Mesenchymal stem cell (in vitro differentiated cells and primary cell): ENCODE measurements at regions not wholly inside any gene's neighbourhood (a gene's known extent, or its start where the extent isn't known, plus 50 kb on each side); places are given as distances from the start of the nearest gene placed in this dataset.

Experiments used
- DNase-seq: peaks from one replicate; pipeline ENCODE4 v3.0.0-alpha.2; 2013
- H2AFZ ChIP-seq: one replicate; pipeline ENCODE4 v1.6.1; 2013; ENCODE audit warnings: low read depth, mild to moderate bottlenecking, control low read depth, inconsistent platforms, low read length, moderate library complexity
- H2AK5ac ChIP-seq: 2 replicates; pipeline ENCODE4 v1.6.1; 2013; ENCODE audit warnings: low read length, moderate library complexity, mild to moderate bottlenecking, inconsistent platforms; ENCODE audit not compliant: severe bottlenecking
- H2BK120ac ChIP-seq: one replicate; pipeline ENCODE4 v1.6.1; 2013; ENCODE audit warnings: low read depth, mild to moderate bottlenecking, inconsistent platforms, low read length, moderate library complexity
- H2BK12ac ChIP-seq, 2 experiments: one replicate each; pipeline ENCODE4 v1.6.1; 2013; ENCODE audit warnings: inconsistent platforms in 2 of 2, low read length in 2 of 2, mild to moderate bottlenecking in 2 of 2, moderate library complexity in 2 of 2, control low read depth in 1 of 2
- H2BK15ac ChIP-seq: one replicate; pipeline ENCODE4 v1.6.1; 2013; ENCODE audit warnings: mild to moderate bottlenecking, low read depth, inconsistent platforms; ENCODE audit not compliant: poor library complexity, severe bottlenecking
- H2BK5ac ChIP-seq: 2 replicates; pipeline ENCODE4 v1.6.1; 2013; ENCODE audit warnings: low read depth, mild to moderate bottlenecking, low read length, control low read depth, inconsistent platforms; ENCODE audit not compliant: poor library complexity, severe bottlenecking
- H3K14ac ChIP-seq, 2 experiments: one replicate each; pipeline ENCODE4 v1.6.1; 2013; ENCODE audit warnings: inconsistent platforms in 2 of 2, low read length in 2 of 2, control low read depth in 1 of 2, mild to moderate bottlenecking in 1 of 2, moderate library complexity in 1 of 2
- H3K18ac ChIP-seq, 2 experiments: one replicate each; pipeline ENCODE4 v1.6.1; 2013; ENCODE audit warnings: inconsistent platforms in 2 of 2, low read length in 2 of 2, control low read depth in 1 of 2, low read depth in 1 of 2, mild to moderate bottlenecking in 1 of 2
- H3K23ac ChIP-seq, 2 experiments: one replicate each; pipeline ENCODE4 v1.6.1; 2013; ENCODE audit warnings: inconsistent platforms in 2 of 2, low read length in 2 of 2, mild to moderate bottlenecking in 2 of 2, moderate library complexity in 2 of 2, control low read depth in 1 of 2
- H3K27ac ChIP-seq: 2 replicates; pipeline ENCODE4 v1.5.1; 2013; ENCODE audit warnings: mild to moderate bottlenecking, moderate library complexity, low read length, control low read depth, inconsistent platforms; ENCODE audit not compliant: poor library complexity, severe bottlenecking
- H3K27me3 ChIP-seq, 2 experiments: 2 replicates each; pipeline versions ENCODE4 v1.6.1 to v1.7.0; 2013; ENCODE audit warnings: low read length in 2 of 2, mild to moderate bottlenecking in 2 of 2, moderate library complexity in 2 of 2, control low read depth in 1 of 2, inconsistent platforms in 1 of 2; ENCODE audit not compliant: control insufficient read depth in 1 of 2, insufficient read depth in 1 of 2
- H3K36me3 ChIP-seq, 2 experiments: 2 replicates each; pipeline versions ENCODE4 v1.6.1 to v1.7.0; 2013; ENCODE audit warnings: low read length in 2 of 2, control low read depth in 1 of 2, inconsistent platforms in 1 of 2, low read depth in 1 of 2, mild to moderate bottlenecking in 1 of 2; ENCODE audit not compliant: insufficient read depth in 2 of 2, control insufficient read depth in 1 of 2
- H3K4ac ChIP-seq, 2 experiments: one replicate each; pipeline ENCODE4 v1.6.1; 2013; ENCODE audit warnings: inconsistent platforms in 2 of 2, low read length in 2 of 2, mild to moderate bottlenecking in 2 of 2, moderate library complexity in 2 of 2, control low read depth in 1 of 2, low read depth in 1 of 2
- H3K4me1 ChIP-seq: 2 replicates; pipeline ENCODE4 v1.6.1; 2013; ENCODE audit warnings: low read depth, low read length, control low read depth; ENCODE audit not compliant: control insufficient read depth, insufficient read depth
- H3K4me2 ChIP-seq: 2 replicates; pipeline ENCODE4 v1.6.1; 2013; ENCODE audit warnings: low read length, mild to moderate bottlenecking, inconsistent platforms; ENCODE audit not compliant: poor library complexity, severe bottlenecking
- H3K4me3 ChIP-seq, 2 experiments: 2 replicates each; pipeline versions ENCODE4 v1.5.1 to v1.7.0; 2013; ENCODE audit warnings: low read length in 2 of 2, mild to moderate bottlenecking in 2 of 2, control low read depth in 1 of 2, low read depth in 1 of 2; ENCODE audit not compliant: insufficient read depth in 1 of 2
- H3K79me1 ChIP-seq: replicated peaks from 2 replicates; pipeline ENCODE4 v1.6.1; 2013; ENCODE audit warnings: mild to moderate bottlenecking, control low read depth, low read length, inconsistent platforms; ENCODE audit not compliant: poor library complexity, severe bottlenecking
- H3K9ac ChIP-seq: 2 replicates; pipeline ENCODE4 v1.7.0; 2013; ENCODE audit warnings: mild to moderate bottlenecking, low read length, moderate library complexity
- H3K9me3 ChIP-seq: 2 replicates; pipeline ENCODE4 v1.7.0; 2013; ENCODE audit warnings: mild to moderate bottlenecking, low read length; ENCODE audit not compliant: control insufficient read depth
- H4K8ac ChIP-seq: one replicate; pipeline ENCODE4 v1.6.1; 2013; ENCODE audit warnings: inconsistent platforms, mild to moderate bottlenecking, low read length, moderate library complexity
- H4K91ac ChIP-seq: one replicate; pipeline ENCODE4 v1.6.1; 2013; ENCODE audit warnings: mild to moderate bottlenecking, low read length, inconsistent platforms
- WGBS: methylation state at CpG from one replicate; pipeline ENCODE4 v1.1.7; 2013; ENCODE audit warnings: mixed read lengths; 5-methylcytosine and 5-hydroxymethylcytosine counted together

- Histone ChIP-seq H4K91ac (no peak overlapping the region), H2BK5ac (no peak overlapping the region), H3K4me3 (no peak overlapping the region), H3K4ac (no peak overlapping the region), H3K79me1 (no peaks in the 10 kb centered on the region), H2AFZ (no peak overlapping the region), H3K14ac (no peak overlapping the region), H4K8ac (no peak overlapping the region), H3K27ac (no peak overlapping the region), H3K23ac (no peak overlapping the region), H2AK5ac (no peak overlapping the region), H2BK12ac (no peak overlapping the region), H3K18ac (no peak overlapping the region), H2BK120ac (no peak overlapping the region), H3K4me2 (no peak overlapping the region), H3K27me3 (no peaks in the 10 kb centered on the region), H2BK15ac (no peak overlapping the region), H3K9ac (no peak overlapping the region), H3K9me3 (peaks cover 7% of the 10 kb centered on the region), H3K4me1 (no peaks in the 10 kb centered on the region), H3K36me3 (no peaks in the 10 kb centered on the region)
- DNase-seq, result no peak
- WGBS, result 83% methylated on average over 1 of the region's 2 CpGs
Measured at GRCh38 chr7:8809320-8809719, 375.9 kb downstream of the NXPH1 start.

GRCh38 chr7:8817448-8818036 lies 384.1 kb downstream of the NXPH1 start:
- H3K23ac ChIP-seq, result no peak overlapping the region
- no peak overlapping the region for H2BK15ac ChIP-seq
- no peak overlapping the region for H2BK120ac ChIP-seq
- H2BK5ac ChIP-seq, result no peak overlapping the region
- no peak overlapping the region for H3K14ac ChIP-seq
- H2BK12ac ChIP-seq, result no peak overlapping the region
- 77% methylated on average over 1 of the region's 3 CpGs for WGBS
- no peak overlapping the region for H3K4ac ChIP-seq
- H3K79me1 ChIP-seq, result no peaks in the 10 kb centered on the region
- no peak overlapping the region for H4K91ac ChIP-seq
- no peak overlapping the region for H3K4me3 ChIP-seq
- no peak overlapping the region for H3K4me2 ChIP-seq
- H2AFZ ChIP-seq, result no peak overlapping the region
- H3K27me3 ChIP-seq, result no peaks in the 10 kb centered on the region
- no peak overlapping the region for H3K9ac ChIP-seq
- H3K36me3 ChIP-seq, result no peaks in the 10 kb centered on the region
- no peaks in the 10 kb centered on the region for H3K4me1 ChIP-seq
- DNase-seq, result no peak
- no peak overlapping the region for H3K27ac ChIP-seq
- peaks cover 12% of the 10 kb centered on the region for H3K9me3 ChIP-seq
- H2AK5ac ChIP-seq, result no peak overlapping the region
- H4K8ac ChIP-seq, result no peak overlapping the region
- no peak overlapping the region for H3K18ac ChIP-seq

GRCh38 chr7:8818406-8818805 lies 385.0 kb downstream of the NXPH1 start:
- H3K4me2 ChIP-seq, result no peak overlapping the region
- H3K9ac ChIP-seq, result no peak overlapping the region
- H3K4ac ChIP-seq, result no peak overlapping the region
- no peak overlapping the region for H2BK12ac ChIP-seq
- no peak overlapping the region for H4K91ac ChIP-seq
- no peak overlapping the region for H2BK120ac ChIP-seq
- no peaks in the 10 kb centered on the region for H3K36me3 ChIP-seq
- H3K79me1 ChIP-seq, result no peaks in the 10 kb centered on the region
- H3K27me3 ChIP-seq, result no peaks in the 10 kb centered on the region
- H2AFZ ChIP-seq, result no peak overlapping the region
- DNase-seq, result no peak
- no peak overlapping the region for H3K27ac ChIP-seq
- no peak overlapping the region for H3K23ac ChIP-seq
- no peaks in the 10 kb centered on the region for H3K4me1 ChIP-seq
- H2BK5ac ChIP-seq, result no peak overlapping the region
- H3K18ac ChIP-seq, result no peak overlapping the region
- H2AK5ac ChIP-seq, result no peak overlapping the region
- 84% methylated on average over 1 of the region's 2 CpGs for WGBS
- no peak overlapping the region for H3K14ac ChIP-seq
- H4K8ac ChIP-seq, result no peak overlapping the region
- peaks cover 9% of the 10 kb centered on the region for H3K9me3 ChIP-seq
- H2BK15ac ChIP-seq, result no peak overlapping the region
- no peak overlapping the region for H3K4me3 ChIP-seq

GRCh38 chr7:8822595-8822994 lies 389.2 kb downstream of the NXPH1 start:
- DNase-seq, result no peak
- Histone ChIP-seq H3K27ac (no peak overlapping the region), H3K14ac (no peak overlapping the region), H4K8ac (no peak overlapping the region), H2AK5ac (no peak overlapping the region), H2BK5ac (no peak overlapping the region), H2BK15ac (no peak overlapping the region), H3K18ac (no peak overlapping the region), H3K23ac (no peak overlapping the region), H3K4ac (no peak overlapping the region), H3K4me2 (no peak overlapping the region), H2BK120ac (no peak overlapping the region), H2BK12ac (no peak overlapping the region), H2AFZ (no peak overlapping the region), H3K9me3 (peaks cover 15% of the 10 kb centered on the region), H3K27me3 (no peaks in the 10 kb centered on the region), H3K4me3 (no peak overlapping the region), H3K9ac (no peak overlapping the region), H3K36me3 (no peaks in the 10 kb centered on the region), H3K4me1 (no peaks in the 10 kb centered on the region), H3K79me1 (no peaks in the 10 kb centered on the region), H4K91ac (no peak overlapping the region)
- WGBS, result 45% methylated on average over 2 of the region's 2 CpGs
